ENCODE measurements at regions not wholly inside any gene's neighbourhood (a gene's known extent, or its start where the extent isn't known, plus 50 kb on each side); places are given as distances from the start of the nearest gene placed in this dataset.
"Not testable (repeated sequence)": the region's sequence is repeated elsewhere in the genome, so short reads cannot be mapped to it uniquely, and the experiment has no call there.

GRCh38 chr11:71091506-71092265 is 160.7 kb downstream of the SHANK2 start:
- Mint-ChIP-seq H3K27me3 (ENCODE audit: low read depth in 2 of 2) (peaks cover 0 to 3% of the 10 kb centered on the region in 2 donors), H3K36me3 (no peaks in the 10 kb centered on the region), H3K4me1 (no peaks in the 10 kb centered on the region), H3K9me3 (no peaks in the 10 kb centered on the region), H3K4me3 (no peak overlapping the region), H3K27ac (no peak overlapping the region)
- Histone ChIP-seq H3K27me3 (ENCODE audit: control insufficient read depth, insufficient read depth, low read length) (no peaks in the 10 kb centered on the region), H3K36me3 (ENCODE audit: control insufficient read depth, insufficient read depth, low read length) (no peaks in the 10 kb centered on the region), H3K27ac (ENCODE audit: low read length) (no peak overlapping the region), H3K4me3 (ENCODE audit: low read length) (no peak overlapping the region), H3K9me3 (ENCODE audit: control insufficient read depth, insufficient read depth, low read length) (no peaks in the 10 kb centered on the region), H3K4me1 (ENCODE audit: control insufficient read depth, insufficient read depth, low read length) (no peaks in the 10 kb centered on the region)
- 83% methylated on average over 11 of the region's 11 CpGs for WGBS (ENCODE audit: insufficient coverage)
- TF ChIP-seq, protein P1, sequence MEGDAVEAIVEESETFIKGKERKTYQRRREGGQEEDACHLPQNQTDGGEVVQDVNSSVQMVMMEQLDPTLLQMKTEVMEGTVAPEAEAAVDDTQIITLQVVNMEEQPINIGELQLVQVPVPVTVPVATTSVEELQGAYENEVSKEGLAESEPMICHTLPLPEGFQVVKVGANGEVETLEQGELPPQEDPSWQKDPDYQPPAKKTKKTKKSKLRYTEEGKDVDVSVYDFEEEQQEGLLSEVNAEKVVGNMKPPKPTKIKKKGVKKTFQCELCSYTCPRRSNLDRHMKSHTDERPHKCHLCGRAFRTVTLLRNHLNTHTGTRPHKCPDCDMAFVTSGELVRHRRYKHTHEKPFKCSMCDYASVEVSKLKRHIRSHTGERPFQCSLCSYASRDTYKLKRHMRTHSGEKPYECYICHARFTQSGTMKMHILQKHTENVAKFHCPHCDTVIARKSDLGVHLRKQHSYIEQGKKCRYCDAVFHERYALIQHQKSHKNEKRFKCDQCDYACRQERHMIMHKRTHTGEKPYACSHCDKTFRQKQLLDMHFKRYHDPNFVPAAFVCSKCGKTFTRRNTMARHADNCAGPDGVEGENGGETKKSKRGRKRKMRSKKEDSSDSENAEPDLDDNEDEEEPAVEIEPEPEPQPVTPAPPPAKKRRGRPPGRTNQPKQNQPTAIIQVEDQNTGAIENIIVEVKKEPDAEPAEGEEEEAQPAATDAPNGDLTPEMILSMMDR (IDR thresholded peaks at IDR 0.05): no peak
- ATAC-seq (no peak), DNase-seq (no peak)
- intact Hi-C loops (cut with micrococcal nuclease): no loop called here

DNA sequence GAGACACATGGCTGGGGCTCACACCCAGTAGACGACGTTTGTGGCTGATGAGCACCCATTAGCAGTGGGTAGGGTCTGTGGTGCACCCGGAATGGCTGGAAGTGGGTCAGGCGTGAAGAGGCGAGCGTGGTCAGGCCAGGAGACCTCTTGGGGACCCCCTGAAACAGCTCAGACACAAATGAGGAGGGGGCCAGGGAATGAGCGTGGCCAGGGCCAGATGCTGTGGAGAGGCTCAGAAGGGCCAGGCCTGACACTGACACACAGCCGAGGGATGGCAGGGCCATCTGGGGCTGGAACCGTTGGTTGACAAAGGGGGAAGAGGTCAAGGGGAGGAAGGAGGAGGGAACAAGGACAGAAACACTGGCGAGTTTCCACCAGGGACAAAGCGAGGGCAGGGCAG is 162.8 kb downstream of the SHANK2 start:
- Mint-ChIP-seq H3K27me3 (ENCODE audit: low read depth in 2 of 2) (peaks cover 0 to 3% of the 10 kb centered on the region in 2 donors), H3K36me3 (no peaks in the 10 kb centered on the region), H3K9me3 (no peaks in the 10 kb centered on the region), H3K4me3 (no peak overlapping the region), H3K4me1 (no peaks in the 10 kb centered on the region), H3K27ac (no peak overlapping the region)
- Histone ChIP-seq H3K4me3 (ENCODE audit: low read length) (no peak overlapping the region), H3K27me3 (ENCODE audit: control insufficient read depth, insufficient read depth, low read length) (no peaks in the 10 kb centered on the region), H3K27ac (ENCODE audit: low read length) (no peak overlapping the region), H3K36me3 (ENCODE audit: control insufficient read depth, insufficient read depth, low read length) (no peaks in the 10 kb centered on the region), H3K4me1 (ENCODE audit: control insufficient read depth, insufficient read depth, low read length) (no peaks in the 10 kb centered on the region), H3K9me3 (ENCODE audit: control insufficient read depth, insufficient read depth, low read length) (no peaks in the 10 kb centered on the region)
- no peak for ATAC-seq
- intact Hi-C loops (cut with micrococcal nuclease): no loop called here
- DNase-seq: no peak
- TF ChIP-seq, protein P1 (IDR thresholded peaks at IDR 0.05): no peak
- WGBS (ENCODE audit: insufficient coverage): 72% methylated on average over 11 of the region's 11 CpGs

DNA sequence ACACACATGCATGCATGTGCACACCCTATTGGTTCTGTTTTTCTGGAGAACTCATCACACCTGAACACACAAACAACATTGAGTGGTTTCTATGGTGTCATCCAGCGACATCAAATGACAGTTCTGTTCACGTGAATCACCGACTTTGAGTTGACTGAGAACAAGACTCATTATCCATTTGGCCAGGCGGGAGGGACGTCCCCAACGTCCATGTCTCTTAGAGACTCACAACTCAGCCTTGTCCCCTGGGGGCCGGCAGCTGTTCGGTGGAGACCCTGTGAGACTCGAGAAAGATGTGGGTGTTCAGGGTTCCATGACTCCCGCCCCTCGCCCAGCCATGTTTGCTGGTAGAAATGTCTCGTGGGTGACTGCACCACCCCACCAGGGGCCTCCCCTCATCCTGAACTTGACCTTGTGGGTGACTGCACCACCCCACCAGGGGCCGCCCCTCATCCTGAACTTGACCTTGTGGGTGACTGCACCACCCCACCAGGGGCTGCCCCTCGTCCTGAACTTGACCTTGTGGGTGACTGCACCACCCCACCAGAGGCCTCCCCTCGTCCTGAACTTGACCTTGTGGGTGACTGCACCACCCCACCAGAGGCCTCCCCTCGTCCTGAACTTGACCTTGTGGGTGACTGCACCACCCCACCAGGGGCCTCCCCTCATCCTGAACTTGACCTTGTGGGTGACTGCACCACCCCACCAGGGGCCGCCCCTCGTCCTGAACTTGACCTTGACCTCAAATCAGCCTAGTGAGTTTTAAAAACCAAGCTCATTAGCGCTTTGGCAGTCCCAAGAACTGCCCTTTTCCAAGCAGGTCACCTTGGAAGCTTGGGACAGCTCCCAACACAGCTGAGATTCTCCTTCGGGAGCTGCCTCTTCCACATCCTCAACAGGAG is 163.8 kb downstream of the SHANK2 start:
- H3K9me3 ChIP-seq (ENCODE audit: control insufficient read depth, insufficient read depth, low read length); intact Hi-C loops (cut with micrococcal nuclease); H3K4me1 ChIP-seq (ENCODE audit: control insufficient read depth, insufficient read depth, low read length); H3K27ac ChIP-seq (ENCODE audit: low read length); H3K9me3 Mint-ChIP-seq; H3K36me3 Mint-ChIP-seq; H3K36me3 ChIP-seq (ENCODE audit: control insufficient read depth, insufficient read depth, low read length); H3K4me1 Mint-ChIP-seq; H3K4me3 ChIP-seq (ENCODE audit: low read length); H3K27ac Mint-ChIP-seq; ATAC-seq; DNase-seq; H3K4me3 Mint-ChIP-seq; H3K27me3 Mint-ChIP-seq (ENCODE audit: low read depth in 2 of 2); H3K27me3 ChIP-seq (ENCODE audit: control insufficient read depth, insufficient read depth, low read length): not testable (repeated sequence)
- WGBS (ENCODE audit: insufficient coverage): 80% methylated on average over 17 of the region's 20 CpGs

- no peaks in the 10 kb centered on the region for H3K36me3 Mint-ChIP-seq
- no peak overlapping the region for H3K4me3 Mint-ChIP-seq
- Histone ChIP-seq H3K9me3 (ENCODE audit: control insufficient read depth, insufficient read depth, low read length) (no peaks in the 10 kb centered on the region), H3K4me3 (ENCODE audit: low read length) (no peak overlapping the region), H3K36me3 (ENCODE audit: control insufficient read depth, insufficient read depth, low read length) (no peaks in the 10 kb centered on the region), H3K27me3 (ENCODE audit: control insufficient read depth, insufficient read depth, low read length) (no peaks in the 10 kb centered on the region), H3K4me1 (ENCODE audit: control insufficient read depth, insufficient read depth, low read length) (no peaks in the 10 kb centered on the region), H3K27ac (ENCODE audit: low read length) (no peak overlapping the region)
- 71% methylated on average over 14 of the region's 14 CpGs for WGBS (ENCODE audit: insufficient coverage)
- H3K27ac Mint-ChIP-seq: no peak overlapping the region
- DNase-seq (no peak), ATAC-seq (no peak)
- H3K9me3 Mint-ChIP-seq: no peaks in the 10 kb centered on the region
- TF ChIP-seq, protein P1 (IDR thresholded peaks at IDR 0.05): no peak
- H3K4me1 Mint-ChIP-seq: no peaks in the 10 kb centered on the region
- intact Hi-C loops (cut with micrococcal nuclease): no loop called here
- peaks cover 0 to 3% of the 10 kb centered on the region in 2 donors for H3K27me3 Mint-ChIP-seq (ENCODE audit: low read depth in 2 of 2)
Observed at GRCh38 chr11:71086687-71087258, 165.6 kb downstream of the SHANK2 start.

All from natural killer cell (primary cell).